AG20443 (cell line): ENCODE measurements at regions not wholly inside any gene's neighbourhood (a gene's known extent, or its start where the extent isn't known, plus 50 kb on each side); places are given as distances from the start of the nearest gene placed in this dataset.

ENCODE experiments used
- DNase-seq: peaks from one replicate; pipeline ENCODE4 v3.0.0; 2012; ENCODE audit warnings: low spot score, mixed read lengths

DNA sequence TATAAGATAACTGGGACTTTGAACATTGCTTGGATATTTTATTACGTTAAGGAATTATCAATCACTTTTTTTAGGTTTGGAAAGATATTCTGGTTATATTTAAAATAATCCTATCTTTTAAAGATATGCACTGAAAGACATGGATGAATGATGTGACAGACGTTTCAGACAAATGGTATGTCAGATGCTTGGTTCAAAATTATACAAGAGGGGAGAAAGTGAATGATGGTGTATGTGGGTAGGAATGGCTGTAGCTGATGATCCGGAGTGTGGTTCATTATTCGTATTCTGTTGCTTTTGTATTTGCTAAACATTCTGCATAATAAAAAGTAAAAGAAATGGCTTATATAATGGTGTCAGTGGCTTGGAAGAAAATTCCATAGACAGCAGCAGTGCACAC lies 51.0 kb upstream of the SNRPB2 start:
- DNase-seq = no peak

DNA sequence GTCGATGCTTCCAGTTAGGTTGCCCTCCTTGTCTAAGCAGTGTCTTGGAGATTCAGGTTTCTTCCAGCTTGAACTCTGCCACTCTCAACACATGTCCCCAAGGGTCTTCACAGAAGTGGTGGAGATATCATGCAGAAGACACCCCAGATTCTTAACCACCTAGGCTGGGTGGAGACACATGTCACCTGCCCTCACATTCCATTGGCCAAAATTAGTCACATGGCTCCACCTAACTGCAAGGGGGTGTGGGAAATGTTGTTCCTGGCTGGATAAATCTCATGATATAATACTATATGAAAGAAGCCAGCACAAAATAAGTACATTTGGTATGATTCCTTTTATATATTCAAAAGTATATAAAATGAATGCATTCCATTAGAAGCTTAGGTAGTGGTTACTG lies 52.9 kb upstream of the SNRPB2 start:
- DNase-seq = no peak

DNA sequence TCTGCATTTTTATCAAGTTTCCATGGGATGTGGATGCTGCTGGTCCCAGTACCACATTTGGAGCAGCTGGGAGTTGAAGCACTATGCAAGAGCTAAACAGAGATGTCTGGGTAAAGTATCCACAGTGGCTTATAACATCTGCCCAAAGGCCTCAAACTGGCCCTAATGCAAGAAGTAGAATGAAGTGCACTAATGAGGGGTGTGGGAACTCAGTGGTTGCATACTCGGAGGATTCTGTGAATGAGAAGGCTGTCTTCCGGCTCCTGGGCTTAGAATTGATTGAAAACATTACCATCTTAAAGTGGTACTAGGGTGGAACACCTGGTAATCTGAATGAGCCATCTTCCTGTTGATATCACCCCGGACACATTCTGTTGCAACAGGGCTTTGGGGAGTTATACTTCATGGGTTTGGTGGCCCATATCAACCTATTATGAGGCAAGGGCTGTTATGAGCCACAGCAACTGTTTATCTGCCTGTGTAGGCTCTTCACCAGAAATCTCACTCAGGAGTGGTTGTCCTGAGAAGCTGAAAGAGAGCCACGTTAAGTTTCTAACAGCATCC lies 54.7 kb upstream of the SNRPB2 start:
- DNase-seq = no peak

DNA sequence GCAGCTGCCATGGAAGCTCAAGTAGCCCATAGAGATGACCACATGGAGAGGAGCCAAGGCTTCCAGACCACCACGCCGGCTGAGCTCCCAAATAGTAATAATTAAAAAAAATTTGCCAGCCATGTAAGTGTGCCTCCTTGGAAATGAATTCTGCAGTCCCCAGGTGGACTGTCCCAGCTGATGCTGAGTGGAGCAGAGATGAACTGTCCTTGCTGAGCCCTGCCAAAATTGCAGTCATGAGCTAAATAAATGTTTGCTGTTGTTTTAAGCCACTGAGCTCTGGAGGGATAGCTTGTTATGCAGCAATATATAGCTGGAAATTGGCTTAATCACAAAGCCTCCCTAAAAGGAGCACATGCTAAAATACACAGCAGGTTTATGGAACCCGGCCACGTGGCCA lies 55.6 kb upstream of the SNRPB2 start:
- DNase-seq = no peak

DNA sequence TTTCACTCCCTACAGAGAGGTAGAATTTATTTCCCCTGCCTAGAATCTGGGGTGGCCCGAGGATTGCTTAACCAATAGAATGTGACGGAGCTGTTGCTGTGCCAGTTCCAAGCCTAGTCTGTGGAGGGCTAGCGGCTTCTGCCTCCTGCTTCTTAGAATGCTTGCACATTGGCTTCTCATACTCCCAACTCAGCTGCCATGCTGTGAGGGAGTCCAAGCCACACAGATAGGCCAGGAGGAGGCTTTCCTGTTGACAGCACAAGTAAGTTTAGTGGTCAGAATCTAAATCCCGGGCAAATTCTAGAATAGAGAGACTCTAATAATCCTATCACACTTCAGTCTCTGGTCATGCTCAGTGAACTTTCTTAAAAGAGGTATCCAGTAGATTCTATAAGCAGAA lies 57.5 kb upstream of the SNRPB2 start:
- no peak for DNase-seq

DNA sequence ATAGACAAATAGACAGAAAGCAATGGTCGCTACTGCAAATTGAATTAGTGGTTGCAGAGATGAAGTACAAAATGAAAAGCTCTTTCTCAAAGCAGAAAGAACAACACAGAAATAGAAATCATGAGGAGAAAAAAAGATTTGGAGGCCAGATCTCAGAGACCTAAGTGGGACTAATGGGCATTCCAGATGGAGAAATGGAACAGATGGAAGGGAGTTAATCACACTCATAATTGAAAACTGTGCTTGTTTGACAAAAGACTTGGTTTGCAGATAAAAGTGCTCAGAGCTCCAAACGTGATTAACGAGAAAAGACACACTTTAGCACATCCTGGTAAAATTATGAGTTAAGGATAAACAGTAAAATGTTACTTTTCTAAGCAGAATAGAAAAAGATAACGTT lies 58.1 kb upstream of the SNRPB2 start:
- no peak for DNase-seq

DNA sequence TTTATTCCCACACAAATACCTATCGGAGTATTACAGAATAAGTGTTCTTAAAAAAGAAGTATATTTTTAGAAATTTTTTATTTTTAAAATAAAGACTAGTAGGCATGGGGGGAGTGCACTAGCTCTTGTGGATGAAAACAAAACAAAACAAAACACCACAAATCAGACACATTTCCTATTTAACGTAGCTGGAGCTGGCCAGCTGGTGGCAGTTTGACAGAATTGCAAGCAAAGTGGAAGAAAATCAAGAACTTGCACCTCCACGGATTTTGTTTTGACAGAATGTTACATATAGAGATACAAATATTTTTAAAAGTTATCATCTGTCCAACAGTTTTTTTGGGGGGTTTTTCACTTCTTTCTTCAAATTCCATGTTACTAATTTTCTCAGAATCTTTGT lies 63.6 kb upstream of the SNRPB2 start:
- no peak for DNase-seq

DNA sequence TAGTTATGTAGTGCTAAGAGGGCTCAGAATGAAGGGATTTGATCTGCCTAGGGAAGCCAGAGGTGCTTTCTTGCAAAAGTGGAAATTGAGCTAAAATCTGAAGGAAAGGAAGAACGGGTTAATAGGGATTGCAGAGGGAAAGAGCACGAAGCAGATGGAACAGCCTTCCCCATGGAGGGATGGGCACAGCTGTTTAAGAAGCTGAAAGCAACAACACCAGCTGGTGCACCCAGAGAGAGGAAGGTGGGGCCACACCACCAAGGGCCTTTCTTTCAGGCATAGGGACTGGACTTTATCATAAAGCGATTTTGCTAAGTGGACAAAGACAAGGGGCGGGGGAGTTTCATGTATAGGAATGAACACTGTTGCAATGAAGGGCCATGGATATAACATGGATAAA lies 65.8 kb upstream of the SNRPB2 start:
- no peak for DNase-seq

DNA sequence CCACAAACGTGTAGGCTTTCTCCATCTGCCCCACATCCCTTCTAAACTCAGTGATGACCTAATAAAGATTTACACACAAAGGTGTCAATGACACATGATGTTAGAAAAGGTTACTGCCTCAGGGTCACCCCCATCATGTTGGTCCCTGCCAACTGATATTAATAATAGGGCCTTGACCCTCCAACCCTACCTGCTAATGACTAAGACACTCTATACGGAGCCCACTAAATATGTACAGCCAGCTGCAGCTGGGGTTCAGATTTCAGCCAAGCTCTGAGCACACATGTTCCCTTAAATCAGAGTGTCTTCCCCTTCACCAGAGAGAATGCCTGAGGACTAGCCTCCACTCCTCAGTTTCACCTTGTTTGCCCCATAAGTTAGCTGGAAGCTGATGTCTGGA lies 67.4 kb upstream of the SNRPB2 start:
- DNase-seq = no peak

DNA sequence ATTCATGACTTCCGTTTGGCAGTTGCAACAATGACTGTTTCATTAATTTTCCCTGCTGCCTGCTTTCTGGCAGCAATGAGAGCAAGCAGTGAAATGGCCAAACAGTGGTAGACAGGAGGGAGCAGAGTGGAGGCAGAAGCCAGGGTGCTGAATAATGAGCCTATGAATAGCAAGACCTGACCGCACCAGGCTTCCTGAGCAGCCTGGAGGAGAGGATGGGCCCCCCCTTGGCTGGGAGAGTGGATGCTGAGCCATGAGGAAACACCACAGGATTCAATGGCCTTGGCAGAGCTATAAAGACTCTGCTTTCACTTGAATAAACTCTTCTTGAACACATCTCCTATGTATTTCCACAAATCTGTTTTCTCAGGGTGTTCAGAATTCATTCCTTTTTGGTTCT lies 68.1 kb upstream of the SNRPB2 start:
- DNase-seq = peak; percentile 13

DNA sequence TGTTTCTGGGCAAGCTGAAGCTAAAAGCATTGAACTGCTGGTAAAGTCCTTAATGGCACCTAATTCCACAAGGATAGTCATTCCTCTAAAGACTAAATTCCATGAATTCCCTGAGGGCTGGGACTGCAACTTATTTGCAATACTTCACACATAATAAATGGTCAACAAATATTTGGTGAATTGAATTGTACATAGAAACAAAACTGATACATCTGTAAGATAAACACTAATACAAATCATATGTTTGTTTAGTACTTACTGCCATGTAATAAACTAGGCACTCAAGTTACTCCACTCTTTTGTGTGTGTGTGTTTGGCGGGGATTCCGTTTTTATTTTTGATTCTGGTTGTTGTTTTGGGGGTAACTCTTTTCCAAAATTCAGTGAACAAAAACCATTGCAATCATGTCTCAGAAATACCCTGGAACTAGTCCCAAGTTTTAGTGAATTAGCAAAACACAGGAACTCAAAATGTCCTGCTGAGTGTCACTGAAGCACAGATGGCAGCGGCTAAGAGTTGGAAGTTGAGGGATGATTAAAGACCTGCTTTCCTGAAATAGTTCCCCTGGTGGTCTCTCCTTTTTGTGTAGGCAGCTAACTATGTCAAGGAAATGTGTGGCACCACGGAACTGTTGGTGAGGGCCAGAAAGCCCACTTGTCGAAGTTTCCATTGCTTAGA lies 74.8 kb upstream of the SNRPB2 start:
- no peak for DNase-seq

DNA sequence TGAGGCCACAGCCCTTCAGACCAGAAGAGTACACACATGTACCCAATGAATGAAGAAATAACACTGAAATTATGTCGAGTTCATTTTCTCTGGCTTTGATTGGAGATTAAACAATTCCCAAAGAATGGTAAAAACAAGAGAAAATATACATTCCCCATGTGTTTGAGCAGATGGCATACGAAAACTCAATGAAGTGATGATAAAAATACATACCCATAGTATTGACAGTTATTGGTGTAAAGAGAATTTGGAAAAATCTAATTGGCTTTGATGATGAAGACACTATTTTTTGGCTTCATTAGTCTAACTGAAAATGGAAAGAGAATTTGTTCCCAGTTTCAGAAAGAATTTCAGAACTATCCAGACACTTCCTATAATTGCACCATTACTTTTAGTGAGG lies 76.6 kb upstream of the SNRPB2 start:
- DNase-seq = no peak

DNA sequence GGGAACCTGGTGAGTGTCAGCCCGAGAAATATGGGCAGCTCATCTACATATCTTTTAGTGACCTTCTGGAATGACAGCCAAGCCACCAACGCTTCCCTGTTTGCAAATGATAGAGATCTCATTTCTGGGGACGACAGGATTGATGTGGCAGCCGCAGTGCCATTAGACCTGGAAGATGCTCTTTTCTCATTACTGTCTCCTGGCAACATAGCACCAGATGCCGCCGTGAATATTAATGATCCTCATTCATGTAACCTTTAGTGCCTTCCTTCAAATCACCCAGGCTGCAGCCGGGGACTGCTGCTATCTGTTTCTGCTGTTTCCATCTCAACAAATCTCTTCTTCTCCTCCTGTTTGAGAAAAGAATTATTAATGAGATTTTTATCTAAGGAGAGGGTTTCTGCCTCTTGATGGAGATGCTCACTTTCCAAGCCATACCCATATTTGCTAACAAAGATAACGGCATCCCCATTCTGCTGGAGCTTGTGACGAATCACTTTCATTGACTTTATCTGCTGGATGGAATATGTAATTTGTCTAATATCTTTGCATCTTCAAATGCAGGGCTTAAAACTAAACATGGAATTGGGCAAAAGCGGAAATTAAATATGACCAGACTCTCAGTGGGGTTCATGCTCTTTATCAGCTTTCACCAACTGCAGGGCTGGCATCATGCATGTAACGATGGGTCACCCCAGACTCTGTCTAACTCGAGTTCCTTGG lies 74.8 kb upstream of the KIF16B start:
- no peak for DNase-seq

DNA sequence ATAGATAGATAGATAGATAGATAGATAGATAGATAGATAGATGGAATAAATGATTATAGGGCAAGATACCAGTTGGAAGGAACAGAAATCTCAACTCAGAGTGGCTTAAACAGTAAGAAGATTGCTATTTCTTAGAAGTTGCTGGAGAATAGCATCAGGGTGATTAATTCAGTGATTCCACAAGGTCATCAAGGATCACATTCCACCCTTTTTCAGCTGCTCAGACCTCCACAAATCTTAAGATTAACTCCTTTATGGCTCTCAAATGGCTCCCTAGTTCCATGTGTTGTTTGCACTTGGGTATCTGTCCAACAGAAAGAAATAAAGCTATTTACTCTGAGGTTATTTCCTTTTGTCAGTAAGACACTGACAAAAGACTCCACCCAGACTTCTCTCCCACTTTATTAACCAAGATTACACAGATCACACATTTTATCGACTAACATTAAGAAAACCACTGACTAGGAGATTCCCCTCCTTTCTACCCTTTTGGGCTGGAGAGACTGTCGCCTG lies 68.3 kb upstream of the KIF16B start:
- no peak for DNase-seq

DNA sequence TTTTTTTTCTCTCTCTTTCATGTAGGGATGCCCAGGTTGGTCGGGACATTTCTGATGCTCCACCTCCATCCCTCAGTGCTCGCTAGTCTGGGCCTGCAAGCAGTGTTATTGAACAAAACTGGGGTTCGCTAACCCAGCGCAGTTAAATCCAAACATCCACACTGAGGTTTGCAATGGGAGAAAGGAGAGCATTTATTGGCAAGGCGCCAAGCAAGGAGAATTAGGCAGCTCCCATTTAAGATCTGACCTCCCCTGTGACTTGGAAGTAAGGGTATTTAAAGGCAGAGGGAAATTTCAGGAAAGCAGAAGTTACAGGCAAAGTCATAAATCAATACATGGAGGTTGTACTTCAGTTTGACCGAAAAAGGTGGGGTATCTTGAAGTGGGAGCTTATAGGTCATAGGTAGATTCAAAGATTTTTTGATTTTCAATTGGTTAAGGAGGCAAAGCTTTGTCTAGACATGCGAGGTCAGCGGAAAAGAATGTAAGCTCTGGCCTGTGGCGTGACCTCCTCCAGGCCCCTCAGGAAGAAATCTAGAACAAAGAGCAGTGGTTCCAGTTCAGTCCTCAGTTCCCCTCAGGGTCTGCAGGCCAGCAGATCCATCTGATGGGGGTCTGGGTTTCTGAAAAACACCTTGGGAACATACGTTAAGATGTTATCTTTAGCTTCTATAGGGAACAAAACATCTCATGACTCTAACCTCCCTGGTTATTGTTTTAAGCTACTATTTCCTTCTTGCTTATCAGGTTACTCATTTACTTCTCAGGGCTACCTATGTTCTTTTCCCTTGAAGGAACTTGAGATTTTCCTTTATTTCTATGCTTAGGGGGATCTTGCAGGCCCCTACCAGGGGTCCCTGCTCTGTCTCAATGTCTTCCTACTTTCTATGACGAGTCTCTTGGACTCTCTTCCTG lies 66.0 kb upstream of the KIF16B start:
- DNase-seq = no peak

DNA sequence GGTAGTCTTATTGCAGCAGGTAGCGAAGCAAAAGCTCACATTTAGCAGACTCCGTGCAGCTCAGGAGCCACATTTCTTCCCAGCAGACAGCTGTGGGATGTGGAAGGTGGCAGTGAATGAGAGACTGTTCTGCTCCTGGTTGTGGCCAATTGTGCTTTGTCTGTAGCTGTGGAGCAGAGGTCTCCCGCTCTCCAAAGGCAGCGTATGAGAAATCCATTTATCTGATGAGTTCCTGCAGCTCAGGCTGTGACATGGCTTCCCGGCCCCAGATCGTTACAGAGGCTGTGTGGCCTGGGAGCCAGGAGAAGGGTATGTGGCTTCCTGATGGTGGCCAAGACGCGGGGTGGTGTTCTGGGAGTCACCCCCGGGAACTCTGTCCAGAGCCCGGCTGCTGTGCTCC lies 64.5 kb upstream of the KIF16B start:
- no peak for DNase-seq

DNA sequence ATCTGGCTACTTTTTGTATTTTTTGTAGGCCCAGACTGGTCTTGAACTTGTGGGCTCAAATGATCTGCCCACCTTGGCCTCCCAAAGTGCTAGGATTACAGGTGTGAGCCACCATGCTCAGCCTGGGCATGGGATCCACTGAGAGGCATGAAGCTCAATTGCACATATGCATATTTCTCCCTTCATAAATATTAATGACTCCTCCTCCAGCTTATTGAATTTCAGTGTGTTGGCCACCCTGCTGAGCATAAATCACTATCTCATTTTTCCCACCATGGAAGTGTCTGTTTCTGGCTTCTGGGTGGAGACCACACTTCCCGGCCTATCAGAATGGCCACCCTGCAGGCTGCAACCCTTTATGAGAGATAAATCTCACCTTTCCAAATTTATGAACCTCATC lies 53.6 kb upstream of the KIF16B start:
- DNase-seq = no peak

DNA sequence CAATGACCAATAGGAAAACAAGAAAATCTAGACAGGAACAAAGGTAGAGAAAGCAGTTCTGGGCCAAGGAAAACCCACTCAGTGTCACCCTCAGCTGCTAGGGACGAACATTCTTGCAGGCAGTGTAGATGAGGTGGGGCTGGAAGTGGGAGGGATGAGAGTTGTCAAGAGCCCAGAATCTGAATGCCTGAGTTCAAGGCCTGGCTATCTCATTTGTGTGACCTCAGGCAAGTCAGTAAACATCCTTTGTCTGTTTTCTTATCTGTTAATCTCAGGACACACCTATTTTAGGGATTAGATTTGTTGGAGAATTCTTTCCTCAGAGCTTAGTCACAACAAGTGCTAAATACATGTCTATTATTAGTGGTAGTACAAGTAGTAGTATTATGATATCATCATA lies 50.9 kb upstream of the KIF16B start:
- DNase-seq = no peak
